ENCODE measurements at regions not wholly inside any gene's neighbourhood (a gene's known extent, or its start where the extent isn't known, plus 50 kb on each side); places are given as distances from the start of the nearest gene placed in this dataset.

GRCh38 chr10:52678611-52679010 is 94.0 kb downstream of the MBL2 start:
- Histone ChIP-seq H3K4me3 (ENCODE audit: low read length in 3 of 3) (no peak overlapping the region), H3K36me3 (ENCODE audit: control insufficient read depth in 2 of 3, insufficient read depth in 3 of 3, low read length in 3 of 3) (no peaks in the 10 kb centered on the region), H3K27me3 (ENCODE audit: control insufficient read depth, insufficient read depth, low read length) (no peaks in the 10 kb centered on the region), H3K27ac (ENCODE audit: low read depth in 2 of 2, low read length in 2 of 2) (no peak overlapping the region), H3K9me3 (ENCODE audit: control insufficient read depth in 2 of 3, insufficient read depth in 1 of 3, low read length in 3 of 3) (no peaks in the 10 kb centered on the region), H3K4me1 (ENCODE audit: control insufficient read depth in 2 of 3, insufficient read depth in 2 of 3, low read depth in 1 of 3, low read length in 3 of 3) (no peaks in the 10 kb centered on the region), H3K9ac (ENCODE audit: low read length in 3 of 3) (no peak overlapping the region)
- TF ChIP-seq CTCF (IDR thresholded peaks at IDR 0.05; ENCODE audit: borderline replicate concordance, extremely low read depth, insufficient read depth), result no peak
- FAIRE-seq (no peak), DNase-seq (no peak)
- intact Hi-C loops (cut with DNase I), result no loop called here

GRCh38 chr10:52679117-52679516 is 93.5 kb downstream of the MBL2 start:
- DNase-seq, result no peak
- H3K9ac ChIP-seq (ENCODE audit: low read length in 3 of 3), result no peak overlapping the region
- H3K9me3 ChIP-seq (ENCODE audit: control insufficient read depth in 2 of 3, insufficient read depth in 1 of 3, low read length in 3 of 3), result no peaks in the 10 kb centered on the region
- no peak overlapping the region for H3K27ac ChIP-seq (ENCODE audit: low read depth in 2 of 2, low read length in 2 of 2)
- H3K4me3 ChIP-seq (ENCODE audit: low read length in 3 of 3), result no peak overlapping the region
- peaks cover 0 to 2% (median 0%) of the 10 kb centered on the region in 3 donors for H3K4me1 ChIP-seq (ENCODE audit: control insufficient read depth in 2 of 3, insufficient read depth in 2 of 3, low read depth in 1 of 3, low read length in 3 of 3)
- TF ChIP-seq CTCF (IDR thresholded peaks at IDR 0.05; ENCODE audit: borderline replicate concordance, extremely low read depth, insufficient read depth), result no peak
- intact Hi-C loops (cut with DNase I), result no loop called here
- FAIRE-seq, result no peak
- no peaks in the 10 kb centered on the region for H3K27me3 ChIP-seq (ENCODE audit: control insufficient read depth, insufficient read depth, low read length)
- no peaks in the 10 kb centered on the region for H3K36me3 ChIP-seq (ENCODE audit: control insufficient read depth in 2 of 3, insufficient read depth in 3 of 3, low read length in 3 of 3)

DNA sequence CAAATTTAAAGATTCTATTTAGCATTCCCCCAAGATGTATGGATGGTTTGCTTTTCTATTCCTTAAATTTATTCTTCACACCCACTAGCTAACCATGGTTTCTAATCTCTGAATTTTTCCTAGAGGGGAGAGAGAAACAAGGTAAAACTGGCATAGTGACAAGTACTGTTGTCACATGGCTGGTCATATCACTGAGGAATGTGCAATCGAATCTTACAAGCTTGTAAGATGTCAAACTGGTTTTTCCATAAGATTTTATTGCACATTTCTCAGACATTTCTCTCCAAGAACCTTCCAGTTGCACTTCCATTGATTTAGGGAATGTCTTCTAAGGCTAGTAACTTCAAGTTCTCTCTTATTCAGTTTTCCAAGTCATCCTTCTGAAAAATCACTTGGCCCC is 89.8 kb downstream of the MBL2 start:
- TF ChIP-seq CTCF (IDR thresholded peaks at IDR 0.05; ENCODE audit: borderline replicate concordance, extremely low read depth, insufficient read depth), result no peak
- intact Hi-C loops (cut with DNase I), result no loop called here
- DNase-seq (peak in 2 of 5 donors; percentile 31 to 42), FAIRE-seq (no peak)
- H3K9me3 ChIP-seq (ENCODE audit: control insufficient read depth in 2 of 3, insufficient read depth in 1 of 3, low read length in 3 of 3), result no peaks in the 10 kb centered on the region
- H3K4me1 ChIP-seq (ENCODE audit: control insufficient read depth in 2 of 3, insufficient read depth in 2 of 3, low read depth in 1 of 3, low read length in 3 of 3), result peaks cover 0 to 2% (median 0%) of the 10 kb centered on the region in 3 donors
- no peaks in the 10 kb centered on the region for H3K27me3 ChIP-seq (ENCODE audit: control insufficient read depth, insufficient read depth, low read length)
- H3K36me3 ChIP-seq (ENCODE audit: control insufficient read depth in 2 of 3, insufficient read depth in 3 of 3, low read length in 3 of 3), result no peaks in the 10 kb centered on the region
- H3K27ac ChIP-seq (ENCODE audit: low read depth in 2 of 2, low read length in 2 of 2), result no peak overlapping the region
- H3K9ac ChIP-seq (ENCODE audit: low read length in 3 of 3), result no peak overlapping the region
- no peak overlapping the region for H3K4me3 ChIP-seq (ENCODE audit: low read length in 3 of 3)

GRCh38 chr10:52683776-52684175 is 88.8 kb downstream of the MBL2 start:
- H3K4me1 ChIP-seq (ENCODE audit: control insufficient read depth in 2 of 3, insufficient read depth in 2 of 3, low read depth in 1 of 3, low read length in 3 of 3), result peaks cover 0 to 2% (median 0%) of the 10 kb centered on the region in 3 donors
- H3K9me3 ChIP-seq (ENCODE audit: control insufficient read depth in 2 of 3, insufficient read depth in 1 of 3, low read length in 3 of 3), result no peaks in the 10 kb centered on the region
- no peak for TF ChIP-seq CTCF (IDR thresholded peaks at IDR 0.05; ENCODE audit: borderline replicate concordance, extremely low read depth, insufficient read depth)
- no peak overlapping the region for H3K27ac ChIP-seq (ENCODE audit: low read depth in 2 of 2, low read length in 2 of 2)
- intact Hi-C loops (cut with DNase I), result no loop called here
- DNase-seq (no peak), FAIRE-seq (no peak)
- no peaks in the 10 kb centered on the region for H3K36me3 ChIP-seq (ENCODE audit: control insufficient read depth in 2 of 3, insufficient read depth in 3 of 3, low read length in 3 of 3)
- no peaks in the 10 kb centered on the region for H3K27me3 ChIP-seq (ENCODE audit: control insufficient read depth, insufficient read depth, low read length)
- H3K4me3 ChIP-seq (ENCODE audit: low read length in 3 of 3), result no peak overlapping the region
- no peak overlapping the region for H3K9ac ChIP-seq (ENCODE audit: low read length in 3 of 3)
